IMR-90 (cell line): ENCODE measurements at regions not wholly inside any gene's neighbourhood (a gene's known extent, or its start where the extent isn't known, plus 50 kb on each side); places are given as distances from the start of the nearest gene placed in this dataset.

ENCODE experiments used
- MXI1 ChIP-seq: IDR thresholded peaks from 2 replicates; pipeline ENCODE4 v1.6.1; 2012; ENCODE audit warnings: low read depth, mild to moderate bottlenecking, low read length, moderate library complexity, borderline replicate concordance
- POLR2A ChIP-seq: IDR thresholded peaks from 2 replicates; pipeline ENCODE4 v1.6.1; 2012; ENCODE audit warnings: mild to moderate bottlenecking, low read depth, low read length
- RAD21 ChIP-seq: IDR thresholded peaks from 2 replicates; pipeline ENCODE4 v1.6.1; 2012; ENCODE audit warnings: low read length, improper control_type of control experiment
- TF ChIP-seq, protein P1 (sequence below): conservative IDR thresholded peaks from 2 replicates; pipeline ENCODE4 v1.5.1; 2012; ENCODE audit warnings: mild to moderate bottlenecking, low read depth, low read length, improper control_type of control experiment

- no peak for TF ChIP-seq RAD21
- TF ChIP-seq POLR2A, result no peak
- TF ChIP-seq, protein P1, sequence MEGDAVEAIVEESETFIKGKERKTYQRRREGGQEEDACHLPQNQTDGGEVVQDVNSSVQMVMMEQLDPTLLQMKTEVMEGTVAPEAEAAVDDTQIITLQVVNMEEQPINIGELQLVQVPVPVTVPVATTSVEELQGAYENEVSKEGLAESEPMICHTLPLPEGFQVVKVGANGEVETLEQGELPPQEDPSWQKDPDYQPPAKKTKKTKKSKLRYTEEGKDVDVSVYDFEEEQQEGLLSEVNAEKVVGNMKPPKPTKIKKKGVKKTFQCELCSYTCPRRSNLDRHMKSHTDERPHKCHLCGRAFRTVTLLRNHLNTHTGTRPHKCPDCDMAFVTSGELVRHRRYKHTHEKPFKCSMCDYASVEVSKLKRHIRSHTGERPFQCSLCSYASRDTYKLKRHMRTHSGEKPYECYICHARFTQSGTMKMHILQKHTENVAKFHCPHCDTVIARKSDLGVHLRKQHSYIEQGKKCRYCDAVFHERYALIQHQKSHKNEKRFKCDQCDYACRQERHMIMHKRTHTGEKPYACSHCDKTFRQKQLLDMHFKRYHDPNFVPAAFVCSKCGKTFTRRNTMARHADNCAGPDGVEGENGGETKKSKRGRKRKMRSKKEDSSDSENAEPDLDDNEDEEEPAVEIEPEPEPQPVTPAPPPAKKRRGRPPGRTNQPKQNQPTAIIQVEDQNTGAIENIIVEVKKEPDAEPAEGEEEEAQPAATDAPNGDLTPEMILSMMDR, result no peak
- no peak for TF ChIP-seq MXI1
Observed at GRCh38 chr11:92636543-92637188, 332.8 kb upstream of the MTNR1B start.
